Gastroesophageal sphincter (tissue), 3 donors: ENCODE measurements at regions not wholly inside any gene's neighbourhood (a gene's known extent, or its start where the extent isn't known, plus 50 kb on each side); places are given as distances from the start of the nearest gene placed in this dataset.

ENCODE experiments used
- POLR2A ChIP-seq, 2 donors: fragments of 450-650 bp; IDR thresholded peaks; one replicate each; pipeline ENCODE4 v1.6.1; 2017; ENCODE audit warnings: antibody characterized with exemption in 2 of 2, mild to moderate bottlenecking in 2 of 2, moderate library complexity in 1 of 2
- TF ChIP-seq, protein P1 (sequence below), 4 experiments: fragments of 200-600 bp in 2 of 4; fragments of 450-650 bp in 2 of 4; sonication (generic) in 1 of 4; IDR thresholded peaks; one replicate each; pipeline ENCODE4 v1.5.1; 2017 to 2019; ENCODE audit warnings: antibody characterized with exemption in 4 of 4, mild to moderate bottlenecking in 2 of 4, moderate library complexity in 2 of 4

DNA sequence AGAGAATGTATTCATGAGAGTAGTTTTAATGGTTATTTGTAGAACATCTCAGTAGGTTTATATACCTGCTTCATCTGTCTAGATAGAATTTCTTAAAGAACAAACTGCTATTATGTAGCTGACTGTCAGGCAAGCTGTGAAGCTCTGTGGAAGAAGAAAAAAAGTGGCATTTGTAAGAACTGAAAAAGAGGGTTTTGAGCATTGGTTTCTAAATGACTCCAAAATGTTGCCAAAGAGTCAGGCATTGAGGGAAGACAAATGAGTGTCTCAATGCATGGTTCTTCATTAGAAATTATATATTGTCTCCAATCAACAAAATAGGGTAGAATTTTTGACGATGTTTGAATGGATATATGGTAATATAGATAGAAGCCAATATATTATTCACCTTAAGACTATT lies 1276.1 kb downstream of the KCNT2 start:
- no peak for TF ChIP-seq POLR2A (IDR thresholded peaks at IDR 0.05)
- TF ChIP-seq, protein P1, sequence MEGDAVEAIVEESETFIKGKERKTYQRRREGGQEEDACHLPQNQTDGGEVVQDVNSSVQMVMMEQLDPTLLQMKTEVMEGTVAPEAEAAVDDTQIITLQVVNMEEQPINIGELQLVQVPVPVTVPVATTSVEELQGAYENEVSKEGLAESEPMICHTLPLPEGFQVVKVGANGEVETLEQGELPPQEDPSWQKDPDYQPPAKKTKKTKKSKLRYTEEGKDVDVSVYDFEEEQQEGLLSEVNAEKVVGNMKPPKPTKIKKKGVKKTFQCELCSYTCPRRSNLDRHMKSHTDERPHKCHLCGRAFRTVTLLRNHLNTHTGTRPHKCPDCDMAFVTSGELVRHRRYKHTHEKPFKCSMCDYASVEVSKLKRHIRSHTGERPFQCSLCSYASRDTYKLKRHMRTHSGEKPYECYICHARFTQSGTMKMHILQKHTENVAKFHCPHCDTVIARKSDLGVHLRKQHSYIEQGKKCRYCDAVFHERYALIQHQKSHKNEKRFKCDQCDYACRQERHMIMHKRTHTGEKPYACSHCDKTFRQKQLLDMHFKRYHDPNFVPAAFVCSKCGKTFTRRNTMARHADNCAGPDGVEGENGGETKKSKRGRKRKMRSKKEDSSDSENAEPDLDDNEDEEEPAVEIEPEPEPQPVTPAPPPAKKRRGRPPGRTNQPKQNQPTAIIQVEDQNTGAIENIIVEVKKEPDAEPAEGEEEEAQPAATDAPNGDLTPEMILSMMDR (IDR thresholded peaks at IDR 0.05), result no peak
